ENCODE measurements at regions not wholly inside any gene's neighbourhood (a gene's known extent, or its start where the extent isn't known, plus 50 kb on each side); places are given as distances from the start of the nearest gene placed in this dataset.

GRCh38 chr14:89578156-89578555, 161.1 kb upstream of the FOXN3 start:
- no TSS peak for BruUV-seq (replicated peaks)
- DNase-seq (ENCODE audit: low read depth, low spot score) (no peak), ATAC-seq (no peak), FAIRE-seq (no peak)
- H3K36me3 ChIP-seq (ENCODE audit: control insufficient read depth in 2 of 2, insufficient read depth in 2 of 2, low read length in 1 of 2), result no peaks in the 10 kb centered on the region
- RAD21 ChIA-PET (ENCODE audit: unreplicated experiment), result no interaction called here
- WGBS (ENCODE audit: insufficient coverage, insufficient replicate concordance, low lambda C conversion rate, missing lambda C conversion rate), result 97% methylated on average over 4 of the region's 4 CpGs
- no peak overlapping the region for H3K9ac ChIP-seq (ENCODE audit: control insufficient read depth, insufficient read depth, low read length)
- no peaks in the 10 kb centered on the region for H3K79me2 ChIP-seq (ENCODE audit: control insufficient read depth, insufficient read depth, low read length)
- CTCF ChIA-PET, result no interaction called here
- in situ Hi-C loops (cut with MboI) (no loop called here), intact Hi-C loops (cut with micrococcal nuclease; ENCODE audit: unreplicated experiment) (no loop called here)
- POLR2A ChIA-PET, result no interaction called here
- H3K27me3 ChIP-seq (replicated peaks in 1 of 2; ENCODE audit: control insufficient read depth in 2 of 2, insufficient read depth in 2 of 2, low read length in 1 of 2), result no peaks in the 10 kb centered on the region
- H3K4me1 ChIP-seq (ENCODE audit: control insufficient read depth, insufficient read depth, low read length), result no peaks in the 10 kb centered on the region
- H3K4me3 ChIP-seq, result no peak overlapping the region
- H3K9me3 ChIP-seq (replicated peaks; ENCODE audit: control insufficient read depth, insufficient read depth, low read length), result no peaks in the 10 kb centered on the region
- no peak overlapping the region for H2AFZ ChIP-seq (ENCODE audit: control insufficient read depth, low read depth, low read length)
- SMC1A ChIA-PET (ENCODE audit: uncharacterized antibody, unreplicated experiment), result no interaction called here
- H4K20me1 ChIP-seq (ENCODE audit: control insufficient read depth, insufficient read depth), result no peaks in the 10 kb centered on the region
- H3K27ac ChIP-seq (ENCODE audit: control insufficient read depth, insufficient read depth), result no peak overlapping the region
- no peak overlapping the region for H3K4me2 ChIP-seq (ENCODE audit: control insufficient read depth, insufficient read depth)
- no peak for TF ChIP-seq NR2F1 (conservative IDR thresholded peaks at IDR 0.05)
- TF ChIP-seq KDM1A (IDR thresholded peaks at IDR 0.05; ENCODE audit: borderline replicate concordance), result no peak
- TF ChIP-seq NFYA (IDR thresholded peaks at IDR 0.05; ENCODE audit: borderline replicate concordance, low read depth, low read length), result no peak
- TF ChIP-seq REST (IDR thresholded peaks at IDR 0.05; ENCODE audit: low read depth, low read length), result no peak

- FAIRE-seq, result no peak
- Histone ChIP-seq H4K20me1 (ENCODE audit: control insufficient read depth, insufficient read depth) (no peaks in the 10 kb centered on the region), H3K27me3 (replicated peaks in 1 of 2; ENCODE audit: control insufficient read depth in 2 of 2, insufficient read depth in 2 of 2, low read length in 1 of 2) (no peaks in the 10 kb centered on the region), H3K4me2 (ENCODE audit: control insufficient read depth, insufficient read depth) (no peak overlapping the region), H3K79me2 (ENCODE audit: control insufficient read depth, insufficient read depth, low read length) (no peaks in the 10 kb centered on the region), H3K4me1 (ENCODE audit: control insufficient read depth, insufficient read depth, low read length) (no peaks in the 10 kb centered on the region), H3K27ac (ENCODE audit: control insufficient read depth, insufficient read depth) (no peak overlapping the region), H3K36me3 (ENCODE audit: control insufficient read depth in 2 of 2, insufficient read depth in 2 of 2, low read length in 1 of 2) (no peaks in the 10 kb centered on the region), H2AFZ (ENCODE audit: control insufficient read depth, low read depth, low read length) (no peak overlapping the region), H3K9me3 (replicated peaks; ENCODE audit: control insufficient read depth, insufficient read depth, low read length) (no peaks in the 10 kb centered on the region), H3K4me3 (no peak overlapping the region), H3K9ac (ENCODE audit: control insufficient read depth, insufficient read depth, low read length) (no peak overlapping the region)
- intact Hi-C loops (cut with micrococcal nuclease; ENCODE audit: unreplicated experiment) (no loop called here), in situ Hi-C loops (cut with MboI) (no loop called here)
- POLR2A ChIA-PET, result no interaction called here
- ATAC-seq, result no peak
- DNase-seq (ENCODE audit: low read depth, low spot score), result no peak
- SMC1A ChIA-PET (ENCODE audit: uncharacterized antibody, unreplicated experiment), result interaction anchor here (0.6 to 0.7 kb wide), 2 partner anchors 107 to 141 kb away, joined by 3 read pairs; no protein-coding TSS in a partner anchor
- WGBS (ENCODE audit: insufficient coverage, insufficient replicate concordance, low lambda C conversion rate, missing lambda C conversion rate), result 61% methylated on average over 8 of the region's 8 CpGs
- RAD21 ChIA-PET (ENCODE audit: unreplicated experiment), result no interaction called here
- CTCF ChIA-PET, result no interaction called here
- no TSS peak for BruUV-seq (replicated peaks)
- no peak for TF ChIP-seq ZSCAN29 (IDR thresholded peaks at IDR 0.05)
- no peak for TF ChIP-seq SMAD1 (IDR thresholded peaks at IDR 0.05; ENCODE audit: low read depth, partially characterized antibody)
- TF ChIP-seq KAT2A (conservative IDR thresholded peaks at IDR 0.05; ENCODE audit: control insufficient read depth, low read depth, low read length), result no peak
- TF ChIP-seq SMARCA5 (IDR thresholded peaks at IDR 0.05), result no peak
- TF ChIP-seq SIX5 (IDR thresholded peaks at IDR 0.05; ENCODE audit: low read depth, low read length, severe bottlenecking), result no peak
- TF ChIP-seq DPF2 (IDR thresholded peaks at IDR 0.05), result no peak
- TF ChIP-seq ZNF274 (IDR thresholded peaks at IDR 0.05; ENCODE audit: insufficient read depth, insufficient read length), result no peak
- TF ChIP-seq PBX3 (IDR thresholded peaks at IDR 0.05; ENCODE audit: insufficient replicate concordance, low read depth, low read length), result no peak
- TF ChIP-seq ATF7 (IDR thresholded peaks at IDR 0.05; ENCODE audit: low read depth), result no peak
- no peak for TF ChIP-seq NFYA (IDR thresholded peaks at IDR 0.05; ENCODE audit: borderline replicate concordance, low read depth, low read length)
- no peak for TF ChIP-seq ELK1 (IDR thresholded peaks at IDR 0.05; ENCODE audit: low read depth, low read length)
- TF ChIP-seq IKZF1 (conservative IDR thresholded peaks at IDR 0.05), result no peak
Observed at GRCh38 chr14:89576960-89577359, 159.9 kb upstream of the FOXN3 start.

Measured in GM12878 (cell line).